PC-3 (cell line): ENCODE measurements at regions not wholly inside any gene's neighbourhood (a gene's known extent, or its start where the extent isn't known, plus 50 kb on each side); places are given as distances from the start of the nearest gene placed in this dataset.

Experiments
- CTCF ChIP-seq: fragments of 300-600 bp; sonication (generic); conservative IDR thresholded peaks from 2 replicates; pipeline ENCODE4 v1.5.1; 2017; ENCODE audit warnings: antibody characterized with exemption, low read depth, mild to moderate bottlenecking, low read length
- EZH2 ChIP-seq: fragments of 300-600 bp; sonication (generic); IDR thresholded peaks from one replicate; pipeline ENCODE4 v1.6.1; 2017; ENCODE audit warnings: antibody characterized with exemption, mild to moderate bottlenecking, low read length; ENCODE audit not compliant: unreplicated experiment
- EZH2phosphoT487 ChIP-seq: fragments of 300-600 bp; sonication (generic); IDR thresholded peaks from 2 replicates; pipeline ENCODE4 v1.6.1; 2018; ENCODE audit warnings: mild to moderate bottlenecking, antibody characterized with exemption, low read length, borderline replicate concordance

- TF ChIP-seq CTCF (no peak), EZH2 (no peak), EZH2phosphoT487 (no peak)
Measured at GRCh38 chrX:21174439-21174838, 199.8 kb upstream of the CNKSR2 start.
